CD8-positive, alpha-beta memory T cell (primary cell): ENCODE measurements at regions not wholly inside any gene's neighbourhood (a gene's known extent, or its start where the extent isn't known, plus 50 kb on each side); places are given as distances from the start of the nearest gene placed in this dataset.
"Not testable (repeated sequence)": the region's sequence is repeated elsewhere in the genome, so short reads cannot be mapped to it uniquely, and the experiment has no call there.

Experiments used
- CTCF ChIA-PET: fragments of 350-600 bp; sonication (Branson Sonifier 250); formaldehyde crosslinking; loops from one replicate; lab custom pipeline; 2021; ENCODE audit warnings: antibody characterized with exemption; lab: Charles Lee
- POLR2A ChIA-PET: fragments of 350-600 bp; sonication (Branson Sonifier 250); formaldehyde crosslinking; loops from one replicate; lab custom pipeline; 2021; ENCODE audit warnings: antibody characterized with exemption; lab: Charles Lee
- DNase-seq, 5 donors: peaks; one replicate each; pipeline versions ENCODE4 v3.0.0 to v3.0.0-alpha.2; 2020 to 2022; ENCODE audit warnings: mixed read lengths in 1 of 5
- H3K27ac ChIP-seq: one replicate; pipeline ENCODE4 v1.7.0; 2013; ENCODE audit warnings: low read depth, mild to moderate bottlenecking, low read length, moderate library complexity
- H3K27me3 ChIP-seq: 2 replicates; pipeline ENCODE4 v1.7.0; 2013; ENCODE audit warnings: low read length, mild to moderate bottlenecking; ENCODE audit not compliant: insufficient read depth, poor library complexity, severe bottlenecking
- H3K36me3 ChIP-seq: 2 replicates; pipeline ENCODE4 v1.7.0; 2013; ENCODE audit warnings: mild to moderate bottlenecking, low read length, moderate library complexity; ENCODE audit not compliant: insufficient read depth
- H3K4me1 ChIP-seq: 2 replicates; pipeline ENCODE4 v1.7.0; 2013; ENCODE audit warnings: mild to moderate bottlenecking, low read length, moderate library complexity; ENCODE audit not compliant: insufficient read depth
- H3K4me3 ChIP-seq: 2 replicates; pipeline ENCODE4 v1.7.0; 2013; ENCODE audit warnings: mild to moderate bottlenecking, low read length
- H3K9me3 ChIP-seq: 2 replicates; pipeline ENCODE4 v1.7.0; 2013; ENCODE audit warnings: mild to moderate bottlenecking, low read length
- H3K27ac Mint-ChIP-seq, 8 donors: one replicate each; pipeline ENCODE4 v1.8.0; 2020 to 2021; ENCODE audit warnings: mixed read lengths in 8 of 8, mild to moderate bottlenecking in 6 of 8, inconsistent platforms in 3 of 8, moderate library complexity in 3 of 8
- H3K27me3 Mint-ChIP-seq, 2 donors: one replicate each; pipeline ENCODE4 v1.8.0; 2020 to 2021; ENCODE audit warnings: mixed read lengths in 2 of 2, mild to moderate bottlenecking in 1 of 2, moderate library complexity in 1 of 2
- H3K36me3 Mint-ChIP-seq, 3 donors: one replicate each; pipeline ENCODE4 v1.8.0; 2020 to 2021; ENCODE audit warnings: mixed read lengths in 3 of 3, inconsistent platforms in 1 of 3, mild to moderate bottlenecking in 1 of 3
- H3K4me1 Mint-ChIP-seq, 3 donors: one replicate each; pipeline ENCODE4 v1.8.0; 2020 to 2021; ENCODE audit warnings: mixed read lengths in 3 of 3, inconsistent platforms in 1 of 3, mild to moderate bottlenecking in 1 of 3
- H3K4me3 Mint-ChIP-seq, 7 donors: one replicate each; pipeline ENCODE4 v1.8.0; 2020 to 2021; ENCODE audit warnings: mixed read lengths in 7 of 7, mild to moderate bottlenecking in 6 of 7, moderate library complexity in 4 of 7, inconsistent platforms in 2 of 7
- H3K9me3 Mint-ChIP-seq, 5 donors: one replicate each; pipeline ENCODE4 v1.8.0; 2020 to 2022; ENCODE audit warnings: mixed read lengths in 5 of 5, mild to moderate bottlenecking in 3 of 5, moderate library complexity in 2 of 5, inconsistent platforms in 1 of 5

DNA sequence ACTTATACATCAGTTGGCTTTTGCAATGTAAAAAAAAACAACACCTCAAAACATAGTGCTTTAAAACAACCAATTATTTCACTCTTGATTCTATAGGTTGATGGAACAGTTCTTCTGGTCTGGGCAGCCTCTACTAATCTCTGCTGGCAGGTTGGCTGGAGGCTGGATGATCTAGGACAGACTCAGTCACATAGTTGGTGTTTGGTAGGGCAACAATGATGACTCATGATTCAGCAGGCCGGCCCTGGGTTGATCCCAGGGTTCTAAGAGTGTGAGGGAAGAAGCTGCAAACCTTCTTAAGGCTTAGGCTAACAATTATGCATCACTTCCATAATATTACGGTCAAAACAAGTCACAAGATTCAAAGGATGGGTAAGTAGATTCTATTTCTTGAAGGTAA, 558.2 kb downstream of the ZNF674 start:
- Mint-ChIP-seq H3K36me3 (no peaks in the 10 kb centered on the region), H3K4me1 (no peaks in the 10 kb centered on the region), H3K9me3 (peaks cover 4 to 8% (median 4%) of the 10 kb centered on the region in 5 donors), H3K27ac (no peak overlapping the region), H3K27me3 (peaks cover 0 to 3% of the 10 kb centered on the region in 2 donors), H3K4me3 (no peak overlapping the region)
- Histone ChIP-seq H3K4me3 (no peak overlapping the region), H3K27me3 (no peaks in the 10 kb centered on the region), H3K4me1 (no peaks in the 10 kb centered on the region), H3K27ac (no peak overlapping the region), H3K36me3 (no peaks in the 10 kb centered on the region), H3K9me3 (no peaks in the 10 kb centered on the region)
- ChIA-PET CTCF (no interaction called here), POLR2A (no interaction called here)
- no peak for DNase-seq

DNA sequence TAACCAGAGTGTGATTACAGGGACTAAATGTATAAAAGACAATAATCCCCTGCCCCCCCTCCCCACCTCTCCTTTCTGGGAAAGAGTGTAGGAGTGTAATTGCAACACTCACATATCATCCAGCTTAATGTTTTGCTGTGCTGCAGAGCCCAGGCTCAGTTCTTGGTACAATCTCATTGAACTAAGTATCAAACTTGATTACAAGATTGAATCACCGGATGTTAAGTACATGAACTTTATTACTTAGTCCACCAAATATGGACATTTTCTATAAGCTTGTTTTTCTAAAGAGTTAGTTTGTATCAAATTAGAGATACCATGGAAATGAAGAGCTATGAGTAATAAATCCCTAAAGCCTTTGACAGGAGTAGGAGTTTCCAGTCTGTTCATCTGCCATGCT, 559.1 kb downstream of the ZNF674 start:
- Histone ChIP-seq H3K9me3 (no peaks in the 10 kb centered on the region), H3K27ac (no peak overlapping the region), H3K4me3 (no peak overlapping the region), H3K36me3 (no peaks in the 10 kb centered on the region), H3K4me1 (no peaks in the 10 kb centered on the region), H3K27me3 (no peaks in the 10 kb centered on the region)
- Mint-ChIP-seq H3K4me1 (no peaks in the 10 kb centered on the region), H3K36me3 (no peaks in the 10 kb centered on the region), H3K9me3 (peaks cover 4 to 10% (median 7%) of the 10 kb centered on the region in 5 donors), H3K27ac (no peak overlapping the region), H3K4me3 (no peak overlapping the region), H3K27me3 (peaks cover 0 to 3% of the 10 kb centered on the region in 2 donors)
- POLR2A ChIA-PET = no interaction called here
- CTCF ChIA-PET = no interaction called here
- DNase-seq = no peak

DNA sequence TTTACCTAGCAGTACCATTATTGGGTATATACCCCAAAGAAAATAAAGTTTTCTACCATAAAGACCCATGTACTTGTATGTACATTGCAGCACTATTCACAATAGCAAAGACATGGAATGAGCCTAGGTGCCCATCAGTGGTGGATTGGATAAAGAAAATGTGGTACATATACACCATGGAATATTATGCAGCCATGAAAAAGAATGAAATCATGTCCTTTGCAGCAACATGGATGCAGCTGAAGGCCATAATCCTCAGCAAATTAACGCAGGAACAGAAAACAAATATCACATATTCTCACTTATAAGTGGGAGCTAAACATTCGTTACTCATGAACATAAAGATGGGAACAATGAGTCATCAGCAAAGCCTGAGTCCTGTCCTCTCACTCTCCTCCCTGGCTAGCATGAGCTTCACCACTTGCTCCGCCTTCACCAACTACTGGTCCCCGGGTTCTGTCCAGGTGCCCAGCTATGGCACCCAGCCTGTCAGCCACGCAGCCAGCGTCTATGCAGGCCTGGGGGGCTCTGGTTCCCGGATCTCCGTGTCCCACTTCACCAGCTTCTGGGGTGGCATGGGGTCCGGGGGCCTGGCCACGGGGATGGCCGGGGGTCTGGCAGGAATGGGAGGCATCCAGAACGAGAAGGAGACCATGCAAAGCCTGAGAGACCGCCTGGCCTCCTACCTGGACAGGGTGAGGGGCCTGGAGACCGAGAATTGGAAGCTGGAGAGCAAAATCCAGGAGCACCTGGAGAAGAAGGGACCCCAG, 562.1 kb downstream of the ZNF674 start:
- H3K9me3 ChIP-seq, H3K9me3 Mint-ChIP-seq, H3K27me3 Mint-ChIP-seq, H3K27ac ChIP-seq, H3K4me1 Mint-ChIP-seq, H3K4me3 Mint-ChIP-seq, H3K4me1 ChIP-seq, H3K4me3 ChIP-seq, CTCF ChIA-PET, DNase-seq, H3K36me3 Mint-ChIP-seq, H3K27me3 ChIP-seq, POLR2A ChIA-PET, H3K27ac Mint-ChIP-seq, H3K36me3 ChIP-seq: not testable (repeated sequence)

DNA sequence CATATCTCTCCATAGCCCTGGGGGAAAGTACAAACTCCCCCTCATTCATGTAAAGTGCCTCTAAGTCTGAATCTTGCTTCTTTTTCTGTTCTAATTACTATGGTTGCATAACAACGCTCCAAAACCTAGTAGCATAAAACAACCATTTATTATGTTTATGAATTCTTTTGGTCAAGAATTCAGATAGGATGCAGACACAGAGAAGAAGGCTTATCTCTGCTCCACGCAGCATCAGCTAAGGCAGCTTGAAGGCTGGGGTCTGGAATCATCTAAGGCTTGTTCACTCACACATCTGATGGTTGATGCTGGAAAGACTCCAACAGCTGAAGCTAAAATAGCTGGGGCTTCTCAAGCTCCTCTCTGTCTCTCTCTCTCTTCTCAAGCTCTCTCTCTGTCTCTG, 564.5 kb downstream of the ZNF674 start:
- H3K9me3 Mint-ChIP-seq = peaks cover 4 to 10% (median 7%) of the 10 kb centered on the region in 5 donors
- no peaks in the 10 kb centered on the region for H3K4me1 ChIP-seq
- peaks cover 0 to 1% of the 10 kb centered on the region in 2 donors for H3K27me3 Mint-ChIP-seq
- H3K4me3 Mint-ChIP-seq = no peak overlapping the region
- no peak overlapping the region for H3K27ac ChIP-seq
- H3K36me3 Mint-ChIP-seq = peaks cover 0 to 2% (median 0%) of the 10 kb centered on the region in 3 donors
- no peak for DNase-seq
- H3K27ac Mint-ChIP-seq = no peak overlapping the region
- POLR2A ChIA-PET = no interaction called here
- CTCF ChIA-PET = no interaction called here
- H3K4me3 ChIP-seq = no peak overlapping the region
- H3K9me3 ChIP-seq = no peaks in the 10 kb centered on the region
- no peaks in the 10 kb centered on the region for H3K27me3 ChIP-seq
- no peaks in the 10 kb centered on the region for H3K36me3 ChIP-seq
- H3K4me1 Mint-ChIP-seq = no peaks in the 10 kb centered on the region

GRCh38 chrX:45975633-45976032, 569.6 kb downstream of the ZNF674 start:
- ChIA-PET POLR2A (no interaction called here), CTCF (no interaction called here)
- no peaks in the 10 kb centered on the region for H3K27me3 ChIP-seq
- no peaks in the 10 kb centered on the region for H3K9me3 ChIP-seq
- H3K36me3 Mint-ChIP-seq = peaks cover 0 to 2% (median 0%) of the 10 kb centered on the region in 3 donors
- no peak overlapping the region for H3K27ac ChIP-seq
- no peaks in the 10 kb centered on the region for H3K36me3 ChIP-seq
- no peaks in the 10 kb centered on the region for H3K4me1 ChIP-seq
- peaks cover 0 to 4% (median 0%) of the 10 kb centered on the region in 5 donors for H3K9me3 Mint-ChIP-seq
- no peaks in the 10 kb centered on the region for H3K4me1 Mint-ChIP-seq
- H3K4me3 Mint-ChIP-seq = no peak overlapping the region
- H3K27ac Mint-ChIP-seq = no peak overlapping the region
- no peak for DNase-seq
- no peak overlapping the region for H3K4me3 ChIP-seq
- H3K27me3 Mint-ChIP-seq = peaks cover under 1 to 1% of the 10 kb centered on the region in 2 donors

DNA sequence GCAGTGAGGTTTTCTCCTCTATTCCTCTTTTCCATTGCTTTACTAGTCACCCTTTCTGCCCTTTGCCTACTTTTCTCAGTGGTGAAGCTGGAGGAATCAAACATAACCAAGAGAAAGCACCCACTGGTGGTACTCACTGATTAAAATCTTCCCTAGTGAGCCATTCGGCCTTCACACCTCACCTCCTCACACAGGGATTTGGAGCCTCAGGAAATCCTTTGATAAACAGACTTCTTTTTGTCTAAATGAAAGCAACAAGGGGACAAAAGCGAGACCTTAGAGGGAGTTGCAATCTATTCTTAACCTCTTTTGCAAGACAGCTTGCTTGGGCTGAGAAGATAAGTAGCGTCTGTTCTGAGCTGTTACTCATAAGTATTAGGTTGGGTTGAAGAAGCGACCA, 572.6 kb downstream of the ZNF674 start:
- ChIA-PET CTCF (no interaction called here), POLR2A (no interaction called here)
- Histone ChIP-seq H3K9me3 (no peaks in the 10 kb centered on the region), H3K27ac (no peak overlapping the region), H3K4me3 (no peak overlapping the region), H3K27me3 (no peaks in the 10 kb centered on the region), H3K4me1 (no peaks in the 10 kb centered on the region), H3K36me3 (no peaks in the 10 kb centered on the region)
- no peak for DNase-seq
- peaks cover 1 to 4% of the 10 kb centered on the region in 2 donors for H3K27me3 Mint-ChIP-seq
- H3K36me3 Mint-ChIP-seq = no peaks in the 10 kb centered on the region
- no peak overlapping the region for H3K27ac Mint-ChIP-seq
- no peak overlapping the region for H3K4me3 Mint-ChIP-seq
- H3K9me3 Mint-ChIP-seq = peaks cover 0 to 4% (median 0%) of the 10 kb centered on the region in 5 donors
- H3K4me1 Mint-ChIP-seq = no peaks in the 10 kb centered on the region

- Mint-ChIP-seq H3K27ac (no peak overlapping the region), H3K27me3 (peaks cover 8 to 10% of the 10 kb centered on the region in 2 donors), H3K4me3 (no peak overlapping the region), H3K4me1 (no peaks in the 10 kb centered on the region), H3K36me3 (no peaks in the 10 kb centered on the region), H3K9me3 (peaks cover 0 to 4% (median 3%) of the 10 kb centered on the region in 5 donors)
- Histone ChIP-seq H3K4me1 (no peaks in the 10 kb centered on the region), H3K36me3 (no peaks in the 10 kb centered on the region), H3K27me3 (no peaks in the 10 kb centered on the region), H3K4me3 (no peak overlapping the region), H3K9me3 (no peaks in the 10 kb centered on the region), H3K27ac (no peak overlapping the region)
- POLR2A ChIA-PET = no interaction called here
- no peak for DNase-seq
- CTCF ChIA-PET = no interaction called here
These were observed 585.7 kb downstream of the ZNF674 start for GRCh38 chrX:45959567-45959966.

DNA sequence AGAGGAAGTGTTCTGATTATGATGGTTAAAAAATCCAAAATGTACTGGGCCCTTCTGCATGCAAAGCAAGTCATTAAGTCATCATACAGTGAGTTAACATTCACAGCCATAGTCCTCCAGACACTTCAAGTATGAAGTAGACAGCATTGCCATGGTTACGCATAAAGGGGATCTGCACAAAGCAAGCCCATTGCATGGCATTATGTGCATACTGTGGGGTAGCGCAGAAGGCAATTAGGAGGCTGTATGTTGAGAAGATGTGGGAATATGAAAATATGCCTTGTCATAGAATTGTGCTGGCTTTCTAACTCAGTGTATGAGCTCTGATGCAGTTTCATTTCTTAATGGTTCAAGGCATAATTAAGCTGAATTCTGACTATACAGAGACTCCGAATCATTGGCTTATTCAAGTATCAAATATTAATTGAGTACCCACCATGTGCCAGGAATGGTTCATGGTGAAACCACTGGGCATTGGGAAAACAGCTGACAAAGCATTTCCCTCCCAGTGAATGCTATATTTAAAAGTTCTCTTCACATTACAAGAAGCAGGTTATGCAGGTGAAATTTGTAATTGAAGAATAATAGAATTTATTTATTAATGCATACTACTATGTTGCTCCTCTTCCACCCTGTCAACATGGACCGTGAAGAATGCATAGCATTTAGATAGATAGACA, 588.9 kb downstream of the ZNF674 start:
- no peak overlapping the region for H3K4me3 Mint-ChIP-seq
- Histone ChIP-seq H3K4me1 (no peaks in the 10 kb centered on the region), H3K27me3 (no peaks in the 10 kb centered on the region), H3K36me3 (no peaks in the 10 kb centered on the region), H3K27ac (no peak overlapping the region), H3K4me3 (no peak overlapping the region), H3K9me3 (no peaks in the 10 kb centered on the region)
- POLR2A ChIA-PET = no interaction called here
- H3K27ac Mint-ChIP-seq = no peak overlapping the region
- peaks cover 8 to 10% of the 10 kb centered on the region in 2 donors for H3K27me3 Mint-ChIP-seq
- CTCF ChIA-PET = no interaction called here
- no peak for DNase-seq
- H3K9me3 Mint-ChIP-seq = peaks cover 0 to 4% (median 0%) of the 10 kb centered on the region in 5 donors
- H3K4me1 Mint-ChIP-seq = no peaks in the 10 kb centered on the region
- H3K36me3 Mint-ChIP-seq = no peaks in the 10 kb centered on the region
